GM12891 (cell line): ENCODE measurements at regions not wholly inside any gene's neighbourhood (a gene's known extent, or its start where the extent isn't known, plus 50 kb on each side); places are given as distances from the start of the nearest gene placed in this dataset.

Experiments used
- POLR2A ChIP-seq: IDR thresholded peaks from 2 replicates; pipeline ENCODE4 v1.6.1; 2011; ENCODE audit warnings: low read depth, low read length, control low read depth
- POLR2AphosphoS5 ChIP-seq: IDR thresholded peaks from 2 replicates; pipeline ENCODE4 v1.6.1; 2011; ENCODE audit warnings: low read depth, low read length, control low read depth
- SPI1 ChIP-seq: IDR thresholded peaks from 2 replicates; pipeline ENCODE4 v1.6.1; 2011; ENCODE audit warnings: low read depth, low read length, control low read depth
- TAF1 ChIP-seq: IDR thresholded peaks from 2 replicates; pipeline ENCODE4 v1.6.1; 2011; ENCODE audit warnings: low read depth, low read length, control low read depth

- TF ChIP-seq POLR2AphosphoS5 (no peak), SPI1 (no peak), POLR2A (no peak), TAF1 (no peak)
These were observed 1392.7 kb upstream of the IGFBP7 start for GRCh38 chr4:58502839-58503238.
